Fibroblast of villous mesenchyme (primary cell): ENCODE measurements at regions not wholly inside any gene's neighbourhood (a gene's known extent, or its start where the extent isn't known, plus 50 kb on each side); places are given as distances from the start of the nearest gene placed in this dataset.

Source experiments
- DNase-seq: peaks from one replicate; pipeline ENCODE4 v3.0.0-alpha.2; 2010; ENCODE audit warnings: low read depth
- H3K4me3 ChIP-seq: 2 replicates; pipeline ENCODE4 v1.5.1; 2011; ENCODE audit warnings: low read depth, mild to moderate bottlenecking, low read length
- TF ChIP-seq, protein P1 (sequence below): IDR thresholded peaks from 2 replicates; pipeline ENCODE4 v1.5.1; 2012; ENCODE audit warnings: low read depth, mild to moderate bottlenecking, low read length; ENCODE audit not compliant: insufficient read depth

DNA sequence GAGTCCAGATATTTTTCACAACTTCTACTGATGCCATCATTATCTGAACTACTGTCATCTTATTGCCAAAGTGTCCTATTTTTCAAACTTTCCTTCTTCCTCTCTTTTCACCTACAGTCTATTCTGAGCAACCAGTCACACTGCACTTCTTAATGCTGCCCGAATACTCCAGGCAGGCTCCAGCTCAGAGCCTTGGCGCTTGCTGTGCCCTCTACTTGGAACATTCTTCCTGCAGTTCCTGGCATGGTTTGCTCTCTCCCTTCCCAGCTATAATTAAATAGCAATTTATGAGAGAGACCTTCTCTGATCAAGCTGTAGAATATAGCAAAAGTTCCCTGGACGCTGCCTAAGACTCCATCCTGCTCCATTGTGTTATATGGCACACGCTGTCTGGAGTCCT is 831.6 kb downstream of the QKI start:
- TF ChIP-seq, protein P1, sequence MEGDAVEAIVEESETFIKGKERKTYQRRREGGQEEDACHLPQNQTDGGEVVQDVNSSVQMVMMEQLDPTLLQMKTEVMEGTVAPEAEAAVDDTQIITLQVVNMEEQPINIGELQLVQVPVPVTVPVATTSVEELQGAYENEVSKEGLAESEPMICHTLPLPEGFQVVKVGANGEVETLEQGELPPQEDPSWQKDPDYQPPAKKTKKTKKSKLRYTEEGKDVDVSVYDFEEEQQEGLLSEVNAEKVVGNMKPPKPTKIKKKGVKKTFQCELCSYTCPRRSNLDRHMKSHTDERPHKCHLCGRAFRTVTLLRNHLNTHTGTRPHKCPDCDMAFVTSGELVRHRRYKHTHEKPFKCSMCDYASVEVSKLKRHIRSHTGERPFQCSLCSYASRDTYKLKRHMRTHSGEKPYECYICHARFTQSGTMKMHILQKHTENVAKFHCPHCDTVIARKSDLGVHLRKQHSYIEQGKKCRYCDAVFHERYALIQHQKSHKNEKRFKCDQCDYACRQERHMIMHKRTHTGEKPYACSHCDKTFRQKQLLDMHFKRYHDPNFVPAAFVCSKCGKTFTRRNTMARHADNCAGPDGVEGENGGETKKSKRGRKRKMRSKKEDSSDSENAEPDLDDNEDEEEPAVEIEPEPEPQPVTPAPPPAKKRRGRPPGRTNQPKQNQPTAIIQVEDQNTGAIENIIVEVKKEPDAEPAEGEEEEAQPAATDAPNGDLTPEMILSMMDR, result no peak
- DNase-seq, result no peak
- H3K4me3 ChIP-seq, result no peak overlapping the region

DNA sequence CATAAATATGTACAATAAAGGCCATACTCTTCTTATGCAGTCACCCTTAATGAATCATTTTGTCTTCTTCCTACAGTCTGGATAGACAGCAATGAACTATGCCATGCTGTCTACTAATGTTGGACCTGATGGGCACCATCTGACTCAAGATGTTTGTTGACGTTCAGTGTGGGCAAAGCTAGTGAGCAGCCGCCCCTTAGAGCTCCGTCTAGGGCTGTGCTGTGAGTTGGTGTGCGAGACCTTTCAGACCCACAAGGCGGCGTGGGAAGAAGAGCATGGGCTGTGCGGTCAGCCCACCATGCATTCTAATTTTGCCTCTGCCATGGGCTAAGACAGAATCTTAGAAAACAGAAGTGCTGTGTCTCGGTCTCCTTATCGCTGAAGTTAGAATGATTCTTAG is 829.4 kb downstream of the QKI start:
- H3K4me3 ChIP-seq, result no peak overlapping the region
- no peak for DNase-seq
- TF ChIP-seq, protein P1, result no peak

DNA sequence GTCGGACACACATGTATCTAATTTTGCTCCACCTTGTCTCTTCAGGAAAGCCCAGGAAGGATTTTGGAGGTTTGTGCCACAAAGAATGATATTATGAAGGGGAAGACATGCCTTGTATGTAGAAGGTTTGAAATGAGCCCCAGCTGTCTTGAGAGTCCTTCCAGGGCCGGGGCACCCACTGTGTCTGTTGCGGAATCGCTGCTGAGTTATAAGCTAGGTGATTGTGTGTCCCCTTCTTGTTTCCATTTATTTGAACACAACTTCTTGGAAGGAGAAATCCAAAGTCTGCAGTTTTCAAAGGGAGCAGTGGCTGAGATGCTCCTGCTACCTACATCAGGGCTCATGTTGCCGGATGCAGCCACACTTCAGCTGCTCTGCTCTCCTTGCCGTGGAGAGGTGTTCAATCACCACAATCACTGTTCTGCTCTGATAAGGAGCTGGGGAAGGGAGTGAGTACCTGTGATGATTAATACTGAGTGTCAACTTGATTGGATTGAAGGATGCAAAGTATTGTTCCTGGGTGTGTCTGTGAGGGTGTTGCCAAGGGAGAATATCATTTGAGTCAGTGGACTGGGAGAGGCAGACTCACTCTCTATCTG is 828.6 kb downstream of the QKI start:
- no peak overlapping the region for H3K4me3 ChIP-seq
- TF ChIP-seq, protein P1, result no peak
- no peak for DNase-seq

DNA sequence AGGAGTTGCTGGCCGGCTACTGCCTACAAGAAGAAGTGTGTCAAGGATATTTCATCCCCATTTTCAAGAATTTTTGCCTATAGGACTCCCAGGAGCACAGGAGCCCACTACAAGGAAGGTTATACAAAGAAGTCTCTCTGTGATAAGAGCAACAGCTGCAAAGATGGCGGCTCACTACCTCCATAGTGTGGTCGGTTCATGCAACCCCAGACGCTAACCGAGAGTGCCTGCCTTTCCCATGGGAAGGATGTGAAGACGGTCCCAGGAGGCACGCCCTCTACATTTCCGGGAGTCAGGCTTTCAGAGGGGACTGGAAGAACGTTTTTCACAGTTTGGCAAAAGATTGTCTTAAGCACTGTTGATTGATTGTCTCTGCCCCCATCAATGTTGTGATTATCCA is 816.3 kb downstream of the QKI start:
- TF ChIP-seq, protein P1, result no peak
- H3K4me3 ChIP-seq, result no peak overlapping the region

DNA sequence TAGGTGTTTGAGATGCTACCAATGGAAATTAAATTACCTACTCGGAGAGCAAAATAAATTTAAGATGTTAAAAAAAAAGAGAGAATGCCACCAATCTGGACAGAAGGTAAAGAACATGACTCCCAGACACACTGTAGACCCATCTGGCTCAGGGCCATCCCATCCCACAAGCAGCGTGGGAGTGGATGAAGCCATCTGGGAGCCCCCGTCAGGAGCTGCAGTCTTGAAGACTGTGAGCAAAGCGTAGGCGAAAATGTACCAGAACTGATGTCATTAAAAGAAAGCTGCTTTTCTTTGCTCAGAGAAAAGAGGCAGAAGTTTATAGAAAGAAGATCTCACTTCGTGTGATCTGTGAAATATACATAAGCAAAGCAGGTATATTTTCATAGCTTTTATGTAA is 815.7 kb downstream of the QKI start:
- DNase-seq, result no peak
- TF ChIP-seq, protein P1, result no peak
- no peak overlapping the region for H3K4me3 ChIP-seq

More for the DNA sequence above, 816.3 kb downstream of the QKI start:
- no peak for DNase-seq

DNA sequence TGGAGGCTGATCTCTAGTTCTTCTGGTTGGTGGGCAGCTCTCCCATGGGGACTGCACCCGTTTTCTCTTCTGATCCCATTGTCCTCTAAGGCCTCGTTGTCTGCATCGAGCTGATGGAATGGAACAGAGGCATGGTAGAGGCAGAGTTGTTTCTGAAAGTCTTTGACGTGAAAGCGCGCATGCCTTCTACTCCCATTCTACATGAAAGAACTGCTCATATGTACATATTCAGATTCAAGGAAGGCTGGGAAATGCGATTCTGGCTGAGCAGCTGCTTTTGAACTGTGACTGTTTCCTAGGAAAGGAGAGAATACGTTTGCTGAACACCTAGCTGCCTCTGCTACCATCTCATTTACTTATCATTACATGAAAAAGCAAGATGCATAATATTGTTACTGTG is 815.2 kb downstream of the QKI start:
- DNase-seq, result no peak
- H3K4me3 ChIP-seq, result no peak overlapping the region
- TF ChIP-seq, protein P1, result no peak

DNA sequence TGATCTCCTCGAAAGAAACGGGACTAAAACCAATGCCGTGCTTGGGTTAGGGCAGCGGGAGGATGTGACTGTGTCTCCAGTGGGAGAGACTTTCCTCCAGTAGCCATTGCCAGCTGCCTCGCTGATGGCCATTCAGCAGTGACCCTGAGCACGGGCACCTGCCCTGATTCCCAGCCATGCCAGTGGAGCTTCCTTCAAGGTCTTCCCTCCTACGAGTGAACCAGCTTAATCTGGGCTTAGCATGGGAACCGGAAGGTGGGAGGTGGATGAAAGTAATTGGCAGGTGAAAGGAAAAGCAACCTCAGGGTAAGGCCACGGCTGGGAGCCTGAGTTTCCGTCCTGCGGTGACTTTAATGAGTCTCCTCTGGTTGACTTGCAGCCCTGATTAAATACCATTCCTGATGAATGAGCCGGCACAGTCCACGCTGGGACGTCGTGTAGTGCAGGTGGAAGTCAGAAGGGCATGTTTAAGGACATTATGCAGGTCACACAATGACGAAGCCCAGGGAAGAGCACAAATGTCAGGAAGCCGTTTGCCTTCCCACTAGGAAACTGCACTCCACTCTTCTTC is 813.5 kb downstream of the QKI start:
- no peak overlapping the region for H3K4me3 ChIP-seq
- no peak for DNase-seq
- TF ChIP-seq, protein P1, result no peak
